ENCODE measurements at regions not wholly inside any gene's neighbourhood (a gene's known extent, or its start where the extent isn't known, plus 50 kb on each side); places are given as distances from the start of the nearest gene placed in this dataset.
A peak's percentile ranks its signal among the peaks of the same experiment; 100 is the strongest.
"Not testable (repeated sequence)": the region's sequence is repeated elsewhere in the genome, so short reads cannot be mapped to it uniquely, and the experiment has no call there.

- no peaks in the 10 kb centered on the region for H3K4me1 ChIP-seq
- POLR2A ChIA-PET = no interaction called here
- no peak overlapping the region for H3K27ac ChIP-seq
- ATAC-seq (no peak), FAIRE-seq (no peak), DNase-seq (ENCODE audit: low read depth in 1 of 2, low spot score in 1 of 2) (no peak)
- no peak for TF ChIP-seq USF2 (IDR thresholded peaks at IDR 0.05)
- no peak for TF ChIP-seq CTCF (IDR thresholded peaks at IDR 0.05)
- TF ChIP-seq PBX3 (IDR thresholded peaks at IDR 0.05) = no peak
- no peak for TF ChIP-seq CBX2 (IDR thresholded peaks at IDR 0.05; ENCODE audit: borderline replicate concordance, low read depth)
- TF ChIP-seq CBX8 (IDR thresholded peaks at IDR 0.05) = no peak
- TF ChIP-seq CHD2 (IDR thresholded peaks at IDR 0.05; ENCODE audit: low read length, partially characterized antibody) = no peak
- TF ChIP-seq RNF2 (IDR thresholded peaks at IDR 0.05; ENCODE audit: borderline replicate concordance, low read depth) = no peak
- TF ChIP-seq KDM1A (IDR thresholded peaks at IDR 0.05; ENCODE audit: low read depth) = no peak
- 70% methylated on average over 1 of the region's 1 CpG for WGBS (ENCODE audit: missing lambda C conversion rate)
- no peak overlapping the region for H3K4me3 ChIP-seq
- CTCF ChIA-PET = no interaction called here
- no peak overlapping the region for H3K4me2 ChIP-seq
- no peaks in the 10 kb centered on the region for H3K9me3 ChIP-seq
These were observed 712.8 kb upstream of the CNTN5 start for GRCh38 chr11:98307827-98308491.

GRCh38 chr11:98330306-98330705 is 690.4 kb upstream of the CNTN5 start:
- H3K4me2 ChIP-seq; DNase-seq (ENCODE audit: low read depth in 1 of 2, low spot score in 1 of 2); POLR2A ChIA-PET; FAIRE-seq; CTCF ChIA-PET; H3K4me1 ChIP-seq; H3K9me3 ChIP-seq; H3K4me3 ChIP-seq; ATAC-seq; H3K27ac ChIP-seq: not testable (repeated sequence)
- no CpG with 5 or more reads among the region's 12 CpGs for WGBS (ENCODE audit: missing lambda C conversion rate)

- Histone ChIP-seq H3K4me3 (no peak overlapping the region), H3K27ac (no peak overlapping the region), H3K4me2 (no peak overlapping the region), H3K4me1 (no peaks in the 10 kb centered on the region), H3K9me3 (no peaks in the 10 kb centered on the region)
- DNase-seq (ENCODE audit: low read depth in 1 of 2, low spot score in 1 of 2) = no peak
- no peak for TF ChIP-seq POLR2A (IDR thresholded peaks at IDR 0.05; ENCODE audit: low read length)
- no peak for TF ChIP-seq NFE2L2 (conservative IDR thresholded peaks at IDR 0.05; ENCODE audit: low read length)
- TF ChIP-seq POLR2AphosphoS2 (conservative IDR thresholded peaks at IDR 0.05; ENCODE audit: low read length) = no peak
- no peak for TF ChIP-seq MAZ (IDR thresholded peaks at IDR 0.05; ENCODE audit: borderline replicate concordance, low read depth, low read length)
- no peak for ATAC-seq
- ChIA-PET CTCF (no interaction called here), POLR2A (no interaction called here)
- no peak for FAIRE-seq
- 28% methylated on average over 4 of the region's 4 CpGs for WGBS (ENCODE audit: missing lambda C conversion rate)
These were observed 662.2 kb upstream of the CNTN5 start for GRCh38 chr11:98358551-98358950.

- Histone ChIP-seq H3K9me3 (no peaks in the 10 kb centered on the region), H3K4me1 (0 out of 3 replicates have a peak, but pooled peaks cover 3% of the 10 kb centered on the region), H3K27ac (peak overlapping the region in 1 of 2 experiments; percentile 30; a peak in 1 of 6 replicates), H3K4me2 (no peak overlapping the region; the same call in 2 of the 3 replicates), H3K4me3 (no peak overlapping the region)
- FAIRE-seq = no peak
- no peak for ATAC-seq
- ChIA-PET CTCF (no interaction called here), POLR2A (no interaction called here)
- no peak for DNase-seq (ENCODE audit: low read depth in 1 of 2, low spot score in 1 of 2)
- 21% methylated on average over 3 of the region's 3 CpGs for WGBS (ENCODE audit: missing lambda C conversion rate)
- TF ChIP-seq CTCF (IDR thresholded peaks at IDR 0.05) = no peak
- no peak for TF ChIP-seq RFX5 (IDR thresholded peaks at IDR 0.05)
- TF ChIP-seq JUN (IDR thresholded peaks at IDR 0.05) = no peak
- TF ChIP-seq EP300 (IDR thresholded peaks at IDR 0.05) = no peak
- TF ChIP-seq FOSL2 (IDR thresholded peaks at IDR 0.05) = no peak
- peak; percentile 67 for TF ChIP-seq FOSL2 (CRISPR knock-in tag; IDR thresholded peaks at IDR 0.05)
These were observed 655.6 kb upstream of the CNTN5 start for GRCh38 chr11:98365190-98365589.

Data from A549 (cell line).